HG02678 (cell line): ENCODE measurements at regions not wholly inside any gene's neighbourhood (a gene's known extent, or its start where the extent isn't known, plus 50 kb on each side); places are given as distances from the start of the nearest gene placed in this dataset.

Experiments used
- ATAC-seq: cut with Tn5 transposase; IDR thresholded peaks from one replicate; pipeline ENCODE4 v1.9.1; 2021; ENCODE audit warnings: mild to moderate bottlenecking, moderate library complexity; ENCODE audit not compliant: unreplicated experiment

- ATAC-seq, result no peak
Measured at GRCh38 chr11:88448131-88448670, 110.7 kb upstream of the CTSC start.

DNA sequence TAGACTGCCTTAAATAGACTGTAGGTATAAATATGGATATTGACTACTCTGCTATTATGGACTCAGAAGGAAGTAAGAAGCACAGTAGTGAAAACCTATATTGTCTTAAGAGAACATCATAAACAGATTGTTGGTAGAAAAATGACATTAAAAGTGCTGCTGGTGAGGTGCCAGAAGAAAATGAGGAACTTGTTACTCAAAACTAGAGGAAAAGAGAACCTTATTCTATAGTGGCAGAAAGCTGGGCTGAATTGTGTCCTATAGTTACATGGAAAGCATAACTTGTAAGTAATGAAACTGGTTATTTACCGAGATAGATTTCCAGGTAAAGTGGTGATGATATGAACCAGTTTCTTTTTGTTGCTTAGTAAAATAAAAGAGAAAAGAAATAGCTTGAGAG lies 109.7 kb upstream of the CTSC start:
- ATAC-seq, result no peak

GRCh38 chr11:88439356-88439755 lies 101.8 kb upstream of the CTSC start:
- ATAC-seq, result no peak

DNA sequence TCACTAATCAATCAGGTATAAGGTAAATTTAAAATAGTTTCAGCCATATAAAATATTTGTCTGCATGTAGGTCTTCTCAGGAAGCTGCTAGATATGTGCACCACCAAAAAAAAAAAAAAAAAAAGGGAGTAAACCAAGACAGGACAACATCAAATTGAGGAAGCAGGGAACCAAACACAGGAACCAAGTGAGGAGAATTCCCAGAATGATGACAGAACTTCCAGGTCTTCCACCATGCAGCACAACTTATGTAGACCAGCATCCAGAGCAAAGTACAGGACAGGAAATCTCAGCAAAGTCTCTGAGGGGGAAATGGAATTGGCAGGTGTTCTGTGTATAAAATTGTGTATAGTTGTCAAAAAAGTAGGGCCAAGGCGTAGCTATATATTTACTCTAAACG lies 101.2 kb upstream of the CTSC start:
- ATAC-seq, result no peak

DNA sequence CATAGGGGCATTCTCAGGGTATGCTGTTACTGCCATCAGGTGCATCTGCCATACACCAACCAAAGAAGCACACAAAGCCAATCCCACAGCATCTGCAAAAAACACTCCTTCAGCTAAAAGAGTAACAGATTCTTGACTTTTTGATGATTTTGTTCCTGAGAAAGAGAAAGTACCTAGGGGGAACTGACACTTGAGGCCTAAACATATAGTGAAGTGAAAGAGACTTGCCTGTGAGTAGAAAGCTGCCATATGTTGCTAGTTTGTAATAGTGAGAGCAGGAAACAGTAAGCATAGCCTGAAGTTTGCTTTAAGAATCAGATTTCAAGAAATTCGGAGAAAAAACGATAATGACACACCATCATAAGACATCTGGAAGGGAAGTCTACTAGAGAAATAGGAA lies 97.9 kb upstream of the CTSC start:
- peak; percentile 99 for ATAC-seq

- ATAC-seq, result no peak
Measured at GRCh38 chr11:88434333-88434976, 96.9 kb upstream of the CTSC start.

DNA sequence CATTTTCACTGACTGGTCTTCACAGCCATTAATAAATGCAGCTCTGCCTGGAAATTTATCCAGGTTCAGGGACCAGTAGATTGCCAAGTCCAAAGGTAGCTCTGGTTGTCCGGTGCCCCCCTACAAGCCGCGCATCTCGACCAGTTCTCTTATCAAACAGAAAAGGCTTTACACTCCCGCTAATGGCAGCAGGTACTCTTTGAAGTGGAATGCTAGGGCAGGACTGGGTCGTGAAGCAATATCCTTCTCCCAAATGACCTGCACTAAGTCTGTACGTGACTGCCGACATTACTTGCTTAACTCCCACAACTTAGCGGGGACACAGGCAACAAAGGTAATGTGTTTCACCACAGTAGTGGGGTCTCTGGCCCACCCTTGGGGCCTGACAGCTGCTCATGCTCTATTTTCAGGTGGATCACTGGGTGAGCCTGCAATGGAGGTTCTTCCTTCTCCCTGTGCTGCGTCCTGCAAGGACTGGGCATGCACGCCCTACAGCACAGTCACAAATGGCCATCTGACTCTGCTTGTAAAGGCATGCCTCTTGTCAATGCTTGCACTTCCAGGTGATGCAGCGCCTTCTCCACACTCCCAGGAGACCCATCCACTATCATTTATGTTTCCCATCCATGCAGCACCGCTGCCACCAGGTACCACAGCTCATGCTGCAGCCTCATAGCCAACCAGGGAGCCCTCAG lies 96.1 kb upstream of the CTSC start:
- no peak for ATAC-seq

DNA sequence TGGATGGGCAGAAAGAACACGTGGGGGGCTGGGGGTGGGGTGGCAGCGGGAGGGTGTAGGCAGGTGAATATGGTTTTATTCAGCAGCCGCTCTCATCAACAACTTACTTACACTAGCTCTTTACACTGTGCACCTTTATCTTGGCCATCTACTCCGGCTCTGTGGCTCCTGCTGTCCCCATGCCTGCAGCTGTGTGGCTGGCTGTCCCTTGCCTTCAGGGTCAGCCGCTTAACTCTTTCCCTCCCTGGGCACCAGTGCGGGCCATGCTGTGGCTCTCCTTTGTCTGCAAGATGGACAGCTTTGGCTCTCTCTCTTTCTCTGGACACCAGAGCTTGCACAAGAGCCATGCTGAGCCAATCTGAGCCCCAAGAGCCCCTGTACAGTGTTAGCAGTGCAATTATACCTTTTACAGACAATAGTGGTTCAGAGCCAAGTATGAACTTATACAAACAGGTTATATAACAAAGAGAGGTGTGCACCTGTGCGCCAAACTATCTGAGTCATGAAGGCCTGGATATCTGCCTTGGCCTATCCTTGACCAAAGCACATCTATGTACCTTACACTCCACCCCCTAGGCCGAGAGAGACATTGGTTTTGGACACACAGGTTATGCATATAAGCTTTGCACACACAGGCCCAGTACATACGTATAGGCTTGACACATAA lies 94.3 kb upstream of the CTSC start:
- ATAC-seq, result no peak

DNA sequence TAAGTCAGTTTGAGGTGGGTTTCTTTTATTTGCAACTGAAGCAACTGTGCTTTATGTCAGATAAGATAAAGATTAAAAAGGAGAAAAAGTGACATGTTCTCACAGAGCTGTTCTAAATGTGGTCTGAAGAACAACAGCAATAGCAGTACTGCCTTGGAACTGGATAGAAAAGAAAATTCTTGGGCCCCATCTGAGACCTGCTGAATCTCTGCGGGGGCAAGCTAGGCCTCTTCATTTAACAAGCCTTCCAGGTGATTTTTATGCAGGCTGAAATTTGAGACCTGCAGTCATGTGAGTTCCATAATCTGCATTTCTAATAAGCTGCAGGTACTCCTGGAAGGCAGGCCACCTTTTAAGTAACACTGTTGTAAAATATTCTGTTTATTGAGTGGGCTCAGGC lies 91.4 kb upstream of the CTSC start:
- ATAC-seq, result no peak

DNA sequence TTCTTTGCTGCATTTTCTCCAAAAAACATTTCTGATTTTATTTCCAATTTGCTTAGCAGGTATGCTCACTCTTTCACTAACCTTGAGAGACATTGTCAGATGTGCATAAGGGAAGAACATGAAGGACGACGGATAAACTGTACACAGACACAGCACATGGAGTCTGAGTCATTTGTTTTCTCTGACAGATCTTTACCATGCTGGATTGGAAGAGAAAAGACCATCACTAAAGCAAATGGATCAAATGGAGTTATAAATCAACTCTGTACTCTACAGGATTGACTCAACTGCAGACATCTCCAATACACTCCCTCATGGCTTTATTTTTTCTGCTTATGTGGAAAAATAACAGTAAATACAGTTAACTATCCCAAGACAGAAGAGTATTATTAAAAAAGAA lies 90.2 kb upstream of the CTSC start:
- no peak for ATAC-seq

DNA sequence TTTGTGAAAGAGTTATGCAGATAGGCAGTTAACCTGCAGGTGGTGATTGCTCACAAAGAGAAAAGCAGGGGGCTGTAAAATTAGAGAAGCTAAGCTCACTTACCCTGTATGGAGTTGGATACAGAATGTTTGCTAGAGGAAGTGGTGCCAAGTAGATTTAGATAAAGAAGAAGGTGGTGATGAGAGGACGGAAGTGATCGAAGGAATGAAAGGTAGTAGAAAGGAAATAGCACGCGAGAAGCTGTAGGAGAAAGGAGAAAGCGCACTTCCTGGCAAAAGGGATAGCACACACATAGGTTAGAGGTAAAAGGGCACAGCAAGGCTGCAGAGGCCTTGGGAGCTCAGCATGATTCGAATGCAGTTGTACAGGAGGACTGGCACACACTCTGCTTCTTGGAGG lies 87.3 kb upstream of the CTSC start:
- no peak for ATAC-seq

GRCh38 chr11:88421530-88421929 lies 84.0 kb upstream of the CTSC start:
- peak; percentile 82 for ATAC-seq

- no peak for ATAC-seq
Measured at GRCh38 chr11:88420165-88420791, 82.7 kb upstream of the CTSC start.

DNA sequence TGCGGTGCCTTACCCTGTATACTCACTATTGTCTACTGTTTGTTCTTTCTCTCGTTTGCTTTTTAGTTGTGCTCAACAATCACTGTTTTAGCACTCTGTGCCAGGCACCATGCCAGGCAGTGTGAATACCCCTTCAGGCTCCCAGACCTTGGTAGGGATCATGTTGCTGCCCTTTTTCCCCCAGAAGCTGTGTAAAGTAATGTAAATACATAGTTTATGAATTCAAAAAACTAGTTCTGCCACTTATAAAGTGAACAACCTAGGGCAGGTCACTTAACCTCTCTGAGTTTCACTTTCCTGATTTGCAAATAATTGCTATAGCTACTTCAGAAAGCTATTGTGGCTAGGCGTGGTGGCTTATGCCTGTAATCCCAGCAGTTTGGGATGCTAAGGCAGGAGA lies 81.0 kb upstream of the CTSC start:
- no peak for ATAC-seq

DNA sequence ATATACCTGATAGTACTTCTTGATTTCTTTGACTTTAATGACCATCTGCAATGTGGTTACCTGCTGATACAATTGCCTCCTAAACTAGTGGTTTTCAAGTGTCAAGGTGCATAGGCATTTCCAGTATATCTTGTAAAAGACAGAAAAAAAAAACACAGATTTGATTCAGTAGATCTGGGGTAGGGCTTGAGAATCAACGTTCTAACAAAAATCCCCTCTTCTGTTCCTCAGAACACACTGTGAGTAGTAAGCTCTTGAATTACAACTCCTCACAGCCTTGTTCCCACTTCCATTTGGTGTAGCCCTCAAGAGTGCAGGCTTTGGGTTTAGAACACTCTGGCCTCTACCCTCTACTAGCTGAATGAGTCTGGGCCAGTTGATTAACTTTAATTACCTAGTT lies 78.0 kb upstream of the CTSC start:
- ATAC-seq, result no peak

DNA sequence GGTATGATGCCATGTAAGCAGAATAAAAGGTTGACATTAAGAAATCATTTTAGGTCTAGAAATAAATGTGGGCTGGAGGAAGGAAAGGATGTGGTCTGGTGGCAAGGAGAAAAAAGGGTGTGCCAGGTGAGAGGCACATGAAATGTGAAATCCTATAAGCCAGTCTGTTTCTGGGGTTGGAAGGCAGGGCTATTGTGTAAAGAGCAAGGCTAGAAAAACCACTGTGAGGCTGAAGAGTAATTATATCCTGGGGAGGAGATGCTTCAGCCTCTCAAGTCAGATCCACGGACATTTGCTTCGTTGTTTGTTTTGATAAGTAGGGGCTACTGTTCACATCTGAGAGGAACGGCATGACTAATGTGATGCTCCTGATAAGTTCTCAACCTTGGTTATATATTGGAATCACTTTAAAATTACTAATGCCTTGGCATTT lies 77.5 kb upstream of the CTSC start:
- peak; percentile 46 for ATAC-seq

- peak; percentile 64 for ATAC-seq
Measured at GRCh38 chr11:88414385-88414861, 76.9 kb upstream of the CTSC start.

- ATAC-seq, result no peak
Measured at GRCh38 chr11:88411265-88411664, 73.7 kb upstream of the CTSC start.

DNA sequence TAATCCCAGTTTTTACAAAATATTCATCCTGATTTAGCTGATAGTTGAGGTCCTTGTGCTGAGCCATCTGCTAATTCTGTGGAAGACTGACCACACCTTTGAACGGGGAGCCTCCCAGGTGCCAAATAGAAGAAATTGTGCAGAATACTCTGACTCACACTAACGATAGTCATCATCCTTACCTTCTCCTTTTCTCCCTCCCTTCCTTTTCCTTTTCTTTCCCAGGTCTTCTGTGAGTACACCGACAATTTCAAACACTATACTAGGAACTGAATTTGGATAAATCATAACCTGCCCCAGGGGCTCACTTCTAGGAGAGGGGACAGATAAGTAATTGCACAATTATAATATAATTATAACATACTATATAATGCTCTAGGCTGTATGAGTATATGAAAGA lies 73.1 kb upstream of the CTSC start:
- no peak for ATAC-seq

GRCh38 chr11:88410056-88410455 lies 72.5 kb upstream of the CTSC start:
- no peak for ATAC-seq

- ATAC-seq, result no peak
Measured at GRCh38 chr11:88406876-88407275, 69.3 kb upstream of the CTSC start.
